Omental fat pad (tissue), 3 donors: ENCODE measurements at regions not wholly inside any gene's neighbourhood (a gene's known extent, or its start where the extent isn't known, plus 50 kb on each side); places are given as distances from the start of the nearest gene placed in this dataset.

Source experiments
- ATAC-seq: fragments of 150-250 bp; one replicate; pipeline ENCODE4 v1.9.1; 2016; ENCODE audit warnings: mild to moderate bottlenecking, moderate library complexity; ENCODE audit not compliant: low FRiP score
- DNase-seq: peaks from one replicate; pipeline ENCODE4 v3.0.0-alpha.2; 2019; ENCODE audit warnings: low spot score
- TF ChIP-seq, protein P1 (sequence below), 3 donors: fragments of 450-650 bp; IDR thresholded peaks; one replicate each; pipeline ENCODE4 v1.5.1; 2016 to 2017; ENCODE audit warnings: antibody characterized with exemption in 3 of 3, mild to moderate bottlenecking in 3 of 3, moderate library complexity in 2 of 3

DNA sequence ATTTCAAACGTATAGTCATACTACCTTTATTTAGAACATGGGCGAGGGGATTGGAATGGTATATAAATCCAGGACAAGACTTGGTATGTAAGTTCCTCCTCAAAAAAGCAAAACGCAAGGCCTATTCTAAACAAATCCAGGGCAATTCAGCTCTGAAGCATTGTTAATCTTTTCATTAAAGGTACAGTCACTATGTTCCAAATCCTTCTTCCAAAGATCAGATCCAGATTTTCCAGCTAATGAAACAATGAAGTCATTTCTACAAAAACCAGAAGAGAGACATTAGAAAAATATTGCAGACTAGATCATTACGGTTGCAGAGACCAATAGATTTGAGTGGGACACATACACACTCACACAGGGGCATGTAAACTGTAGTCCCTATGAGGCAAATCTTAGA is 116.1 kb upstream of the BNC2 start:
- TF ChIP-seq, protein P1, sequence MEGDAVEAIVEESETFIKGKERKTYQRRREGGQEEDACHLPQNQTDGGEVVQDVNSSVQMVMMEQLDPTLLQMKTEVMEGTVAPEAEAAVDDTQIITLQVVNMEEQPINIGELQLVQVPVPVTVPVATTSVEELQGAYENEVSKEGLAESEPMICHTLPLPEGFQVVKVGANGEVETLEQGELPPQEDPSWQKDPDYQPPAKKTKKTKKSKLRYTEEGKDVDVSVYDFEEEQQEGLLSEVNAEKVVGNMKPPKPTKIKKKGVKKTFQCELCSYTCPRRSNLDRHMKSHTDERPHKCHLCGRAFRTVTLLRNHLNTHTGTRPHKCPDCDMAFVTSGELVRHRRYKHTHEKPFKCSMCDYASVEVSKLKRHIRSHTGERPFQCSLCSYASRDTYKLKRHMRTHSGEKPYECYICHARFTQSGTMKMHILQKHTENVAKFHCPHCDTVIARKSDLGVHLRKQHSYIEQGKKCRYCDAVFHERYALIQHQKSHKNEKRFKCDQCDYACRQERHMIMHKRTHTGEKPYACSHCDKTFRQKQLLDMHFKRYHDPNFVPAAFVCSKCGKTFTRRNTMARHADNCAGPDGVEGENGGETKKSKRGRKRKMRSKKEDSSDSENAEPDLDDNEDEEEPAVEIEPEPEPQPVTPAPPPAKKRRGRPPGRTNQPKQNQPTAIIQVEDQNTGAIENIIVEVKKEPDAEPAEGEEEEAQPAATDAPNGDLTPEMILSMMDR (IDR thresholded peaks at IDR 0.05) = no peak
- ATAC-seq (no peak), DNase-seq (no peak)

DNA sequence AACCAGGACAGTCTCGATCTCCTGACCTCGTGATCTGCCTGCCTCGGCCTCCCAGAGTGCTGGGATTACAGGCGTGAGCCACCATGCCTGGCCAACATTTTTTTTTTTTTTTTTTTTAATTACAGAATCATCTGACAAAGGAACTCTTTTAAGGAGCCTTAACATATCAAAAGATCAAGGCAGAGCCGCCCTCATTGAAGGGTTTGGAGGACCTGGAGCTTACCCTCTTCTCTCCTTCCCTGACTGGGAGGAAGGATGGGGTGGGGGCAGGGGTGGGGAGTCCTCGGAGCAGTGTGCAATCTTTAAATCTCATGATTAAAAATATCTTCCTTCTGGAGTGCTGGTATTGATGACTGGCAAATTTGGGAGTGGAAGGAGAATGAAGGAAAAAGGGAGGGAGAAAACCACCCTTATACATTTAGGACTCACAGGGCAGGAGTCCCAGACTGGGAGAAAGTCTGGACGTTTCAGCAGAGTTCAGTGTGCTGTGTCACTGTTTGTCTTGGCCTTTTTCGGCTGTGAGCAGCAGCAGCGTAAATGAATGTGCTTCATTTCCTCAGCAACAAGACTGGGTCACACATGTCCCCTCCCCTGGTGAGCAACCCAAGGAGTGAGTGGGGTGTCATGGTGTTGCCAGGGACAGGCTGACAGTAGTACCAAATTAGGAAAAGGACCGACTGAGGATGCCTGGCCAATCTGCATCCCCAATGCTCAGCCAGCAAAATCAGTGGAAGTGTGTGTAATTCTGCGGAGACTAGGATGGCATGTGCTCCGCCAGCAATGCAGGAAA is 115.3 kb upstream of the BNC2 start:
- ATAC-seq = no peak
- TF ChIP-seq, protein P1 (IDR thresholded peaks at IDR 0.05) = no peak
- no peak for DNase-seq

GRCh38 chr9:16982780-16983310 is 112.4 kb upstream of the BNC2 start:
- TF ChIP-seq, protein P1 (IDR thresholded peaks at IDR 0.05) = no peak
- ATAC-seq (no peak), DNase-seq (no peak)

DNA sequence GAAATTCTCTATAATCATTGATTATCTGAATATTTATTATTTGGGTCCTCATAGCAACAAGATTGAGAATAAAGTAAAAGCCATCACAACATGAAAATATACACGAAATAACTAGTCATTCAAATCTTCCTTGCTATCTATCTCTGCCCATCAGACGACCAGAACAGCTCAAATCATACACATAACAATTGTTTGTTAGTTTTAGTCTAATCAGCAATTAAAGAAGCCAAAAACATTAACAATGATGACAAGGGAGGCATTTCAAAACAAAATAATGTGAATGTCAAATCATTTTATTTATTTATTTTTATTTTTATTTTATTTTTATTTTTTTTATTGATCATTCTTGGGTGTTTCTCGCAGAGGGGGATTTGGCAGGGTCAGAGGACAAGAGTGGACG is 106.0 kb upstream of the BNC2 start:
- TF ChIP-seq, protein P1 (IDR thresholded peaks at IDR 0.05) = no peak
- DNase-seq (no peak), ATAC-seq (no peak)

DNA sequence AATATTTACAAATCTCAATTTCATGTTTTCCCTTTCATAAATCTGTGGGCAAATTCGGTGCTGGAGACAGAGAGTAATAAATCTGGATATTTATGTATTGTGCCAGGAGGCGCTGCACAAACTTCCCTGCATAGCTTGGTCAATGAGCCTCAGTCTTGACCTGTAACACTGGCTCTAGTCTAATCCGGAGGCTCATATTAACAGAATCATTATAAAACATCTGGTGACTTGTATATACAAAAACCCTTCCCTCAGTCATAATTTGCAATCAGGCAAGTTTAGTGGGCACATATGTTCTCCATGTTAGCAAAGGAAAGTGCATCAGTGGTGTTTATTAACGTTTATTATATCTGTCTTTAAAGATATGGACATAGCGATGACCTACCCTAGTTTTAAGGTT is 104.0 kb upstream of the BNC2 start:
- DNase-seq (no peak), ATAC-seq (no peak)
- TF ChIP-seq, protein P1 (IDR thresholded peaks at IDR 0.05) = no peak

- ATAC-seq (no peak), DNase-seq (no peak)
- TF ChIP-seq, protein P1 (IDR thresholded peaks at IDR 0.05) = no peak
Observed at GRCh38 chr9:16970321-16970720, 99.9 kb upstream of the BNC2 start.

GRCh38 chr9:16964228-16964627 is 93.8 kb upstream of the BNC2 start:
- ATAC-seq = no peak
- DNase-seq = no peak
- TF ChIP-seq, protein P1 (IDR thresholded peaks at IDR 0.05) = no peak
